Stimulated activated CD4-positive, alpha-beta T cell treated with anti-CD3 and anti-CD28 coated beads, Interleukin-4, amount 100 ng/mL, for 48 hours (primary cell): ENCODE measurements at regions not wholly inside any gene's neighbourhood (a gene's known extent, or its start where the extent isn't known, plus 50 kb on each side); places are given as distances from the start of the nearest gene placed in this dataset.
"Not testable (repeated sequence)": the region's sequence is repeated elsewhere in the genome, so short reads cannot be mapped to it uniquely, and the experiment has no call there.

ENCODE experiments used
- DNase-seq, 2 donors: peaks; one replicate each; pipeline ENCODE4 v3.0.0-alpha.2; 2020; ENCODE audit warnings: low read depth in 2 of 2

- no peak for DNase-seq
Observed at GRCh38 chr10:118914629-118915028, 114.9 kb upstream of the NANOS1 start.

- no peak for DNase-seq
Observed at GRCh38 chr10:118915161-118915560, 114.4 kb upstream of the NANOS1 start.

- DNase-seq = no peak
Observed at GRCh38 chr10:118916777-118917176, 112.7 kb upstream of the NANOS1 start.

GRCh38 chr10:118917701-118918100 lies 111.8 kb upstream of the NANOS1 start:
- no peak for DNase-seq

- no peak for DNase-seq
Observed at GRCh38 chr10:118918116-118918515, 111.4 kb upstream of the NANOS1 start.

GRCh38 chr10:118918587-118918986 lies 110.9 kb upstream of the NANOS1 start:
- DNase-seq = no peak

GRCh38 chr10:118920206-118920605 lies 109.3 kb upstream of the NANOS1 start:
- DNase-seq = no peak

- no peak for DNase-seq
Observed at GRCh38 chr10:118922226-118922625, 107.3 kb upstream of the NANOS1 start.

GRCh38 chr10:118922972-118923371 lies 106.5 kb upstream of the NANOS1 start:
- DNase-seq = no peak

GRCh38 chr10:118924493-118924892 lies 105.0 kb upstream of the NANOS1 start:
- no peak for DNase-seq

GRCh38 chr10:118925404-118926071 lies 104.0 kb upstream of the NANOS1 start:
- DNase-seq = no peak

GRCh38 chr10:118926072-118926417 lies 103.5 kb upstream of the NANOS1 start:
- no peak for DNase-seq

GRCh38 chr10:118926441-118926840 lies 103.1 kb upstream of the NANOS1 start:
- no peak for DNase-seq

- no peak for DNase-seq
Observed at GRCh38 chr10:118926903-118927302, 102.6 kb upstream of the NANOS1 start.

GRCh38 chr10:118927321-118927720 lies 102.2 kb upstream of the NANOS1 start:
- DNase-seq = no peak

- no peak for DNase-seq
Observed at GRCh38 chr10:118930614-118931013, 98.9 kb upstream of the NANOS1 start.

- no peak for DNase-seq
Observed at GRCh38 chr10:118931436-118931835, 98.1 kb upstream of the NANOS1 start.

GRCh38 chr10:118932154-118932553 lies 97.4 kb upstream of the NANOS1 start:
- not testable (repeated sequence) for DNase-seq

GRCh38 chr10:118937226-118937625 lies 92.3 kb upstream of the NANOS1 start:
- no peak for DNase-seq

- no peak for DNase-seq
Observed at GRCh38 chr10:118939211-118940007, 90.1 kb upstream of the NANOS1 start.

- no peak for DNase-seq
Observed at GRCh38 chr10:118940386-118940785, 89.1 kb upstream of the NANOS1 start.

- no peak for DNase-seq
Observed at GRCh38 chr10:118943253-118943652, 86.3 kb upstream of the NANOS1 start.

- no peak for DNase-seq
Observed at GRCh38 chr10:118944959-118945633, 84.4 kb upstream of the NANOS1 start.
